ENCODE measurements at regions not wholly inside any gene's neighbourhood (a gene's known extent, or its start where the extent isn't known, plus 50 kb on each side); places are given as distances from the start of the nearest gene placed in this dataset.

- H3K4me3 ChIP-seq (ENCODE audit: low read depth, low read length), result no peak overlapping the region
- no peak for DNase-seq (ENCODE audit: low read depth)
- TF ChIP-seq MAX (IDR thresholded peaks at IDR 0.05; ENCODE audit: low read depth, low read length), result no peak
- TF ChIP-seq, protein P1, sequence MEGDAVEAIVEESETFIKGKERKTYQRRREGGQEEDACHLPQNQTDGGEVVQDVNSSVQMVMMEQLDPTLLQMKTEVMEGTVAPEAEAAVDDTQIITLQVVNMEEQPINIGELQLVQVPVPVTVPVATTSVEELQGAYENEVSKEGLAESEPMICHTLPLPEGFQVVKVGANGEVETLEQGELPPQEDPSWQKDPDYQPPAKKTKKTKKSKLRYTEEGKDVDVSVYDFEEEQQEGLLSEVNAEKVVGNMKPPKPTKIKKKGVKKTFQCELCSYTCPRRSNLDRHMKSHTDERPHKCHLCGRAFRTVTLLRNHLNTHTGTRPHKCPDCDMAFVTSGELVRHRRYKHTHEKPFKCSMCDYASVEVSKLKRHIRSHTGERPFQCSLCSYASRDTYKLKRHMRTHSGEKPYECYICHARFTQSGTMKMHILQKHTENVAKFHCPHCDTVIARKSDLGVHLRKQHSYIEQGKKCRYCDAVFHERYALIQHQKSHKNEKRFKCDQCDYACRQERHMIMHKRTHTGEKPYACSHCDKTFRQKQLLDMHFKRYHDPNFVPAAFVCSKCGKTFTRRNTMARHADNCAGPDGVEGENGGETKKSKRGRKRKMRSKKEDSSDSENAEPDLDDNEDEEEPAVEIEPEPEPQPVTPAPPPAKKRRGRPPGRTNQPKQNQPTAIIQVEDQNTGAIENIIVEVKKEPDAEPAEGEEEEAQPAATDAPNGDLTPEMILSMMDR (IDR thresholded peaks at IDR 0.05; ENCODE audit: low read depth, low read length), result no peak
- TF ChIP-seq MYC (IDR thresholded peaks at IDR 0.05; ENCODE audit: low read depth, low read length), result no peak
- no peak for TF ChIP-seq POLR2A (IDR thresholded peaks at IDR 0.05; ENCODE audit: extremely low read depth, insufficient read length)
Measured at GRCh38 chr6:91874971-91875370, 1288.1 kb upstream of the MAP3K7 start.

DNA sequence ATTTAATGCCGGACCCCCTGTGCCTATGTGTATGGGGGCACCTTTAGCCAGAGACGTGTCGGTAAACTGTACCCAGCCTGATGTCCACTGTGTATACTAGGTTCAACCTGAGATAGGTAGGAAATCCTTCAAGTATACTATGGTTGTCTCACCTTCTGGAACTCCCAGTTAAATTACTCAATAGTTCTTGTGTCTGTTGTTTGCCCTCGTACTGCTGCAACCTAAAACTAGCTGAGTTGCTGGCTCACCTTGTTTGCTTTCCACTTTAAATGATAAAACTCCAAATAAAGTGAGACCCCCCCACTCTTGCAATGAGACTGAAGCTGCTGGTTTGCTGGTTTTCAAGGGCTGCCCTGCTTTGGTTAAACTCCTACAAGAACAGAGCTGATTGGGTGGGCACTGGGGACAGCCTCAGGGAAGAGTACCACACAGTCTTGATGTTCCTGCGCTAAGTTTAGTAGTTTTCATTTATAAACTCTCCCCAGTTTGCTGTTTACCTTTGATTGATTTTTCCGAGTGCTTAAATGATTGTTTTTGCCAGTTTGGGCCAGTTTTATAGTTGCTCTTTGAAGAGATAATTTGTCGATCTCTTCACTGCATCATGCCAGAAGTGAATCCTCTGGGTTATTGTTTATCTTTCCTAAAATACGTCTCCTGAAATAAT, 1281.8 kb upstream of the MAP3K7 start:
- H3K4me3 ChIP-seq (ENCODE audit: low read depth, low read length), result no peak overlapping the region
- TF ChIP-seq, protein P1 (IDR thresholded peaks at IDR 0.05; ENCODE audit: low read depth, low read length), result no peak
- TF ChIP-seq MYC (IDR thresholded peaks at IDR 0.05; ENCODE audit: low read depth, low read length) (no peak), POLR2A (IDR thresholded peaks at IDR 0.05; ENCODE audit: extremely low read depth, insufficient read length) (no peak), MAX (IDR thresholded peaks at IDR 0.05; ENCODE audit: low read depth, low read length) (no peak)
- no peak for DNase-seq (ENCODE audit: low read depth)

GRCh38 chr6:91865889-91866288, 1279.0 kb upstream of the MAP3K7 start:
- TF ChIP-seq POLR2A (IDR thresholded peaks at IDR 0.05; ENCODE audit: extremely low read depth, insufficient read length), result no peak
- TF ChIP-seq, protein P1 (IDR thresholded peaks at IDR 0.05; ENCODE audit: low read depth, low read length), result no peak
- no peak for TF ChIP-seq MYC (IDR thresholded peaks at IDR 0.05; ENCODE audit: low read depth, low read length)
- TF ChIP-seq MAX (IDR thresholded peaks at IDR 0.05; ENCODE audit: low read depth, low read length), result no peak
- DNase-seq (ENCODE audit: low read depth), result no peak

GRCh38 chr6:91864911-91865310, 1278.0 kb upstream of the MAP3K7 start:
- no peak overlapping the region for H3K4me3 ChIP-seq (ENCODE audit: low read depth, low read length)
- no peak for DNase-seq (ENCODE audit: low read depth)
- TF ChIP-seq POLR2A (IDR thresholded peaks at IDR 0.05; ENCODE audit: extremely low read depth, insufficient read length), result no peak
- no peak for TF ChIP-seq MAX (IDR thresholded peaks at IDR 0.05; ENCODE audit: low read depth, low read length)
- no peak for TF ChIP-seq MYC (IDR thresholded peaks at IDR 0.05; ENCODE audit: low read depth, low read length)
- TF ChIP-seq, protein P1 (IDR thresholded peaks at IDR 0.05; ENCODE audit: low read depth, low read length), result no peak

More at GRCh38 chr6:91865889-91866288, 1279.0 kb upstream of the MAP3K7 start:
- H3K4me3 ChIP-seq (ENCODE audit: low read depth, low read length), result no peak overlapping the region

DNA sequence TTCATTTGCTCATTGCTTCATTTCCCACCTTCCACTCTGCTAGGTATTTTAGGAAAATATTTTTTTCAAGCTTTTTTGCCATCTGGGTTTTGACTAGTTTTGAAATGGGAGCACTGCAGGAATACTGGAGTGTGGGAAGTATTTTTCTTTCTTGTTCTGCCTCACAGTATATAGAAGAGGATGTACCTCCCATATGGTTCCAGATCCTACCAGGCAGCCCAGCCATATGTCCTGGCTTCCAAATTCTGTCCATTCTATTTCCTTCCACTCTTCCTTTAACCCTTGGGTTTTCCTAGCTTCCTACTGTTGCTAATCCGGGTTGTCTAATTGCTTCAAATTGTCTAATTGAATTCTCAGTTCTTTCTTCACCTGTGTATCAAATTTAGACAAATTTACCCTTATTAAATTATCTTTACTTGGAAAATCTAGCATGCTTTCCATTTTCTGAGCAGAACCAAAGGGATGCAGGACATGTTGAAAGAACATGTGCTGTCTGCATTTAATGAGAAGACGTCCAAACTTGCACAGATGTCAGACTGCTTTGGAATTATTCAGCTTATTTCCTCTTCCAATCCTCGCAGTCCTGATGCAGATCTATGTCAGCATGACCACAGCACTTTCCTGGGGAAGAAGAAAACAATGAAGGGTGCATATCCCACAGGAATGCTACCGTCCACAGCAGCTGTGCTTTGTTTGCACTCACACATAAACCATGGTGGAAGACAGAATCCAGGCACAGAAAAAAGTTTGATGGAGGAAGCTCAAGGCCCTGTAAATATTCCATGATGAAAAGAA, 1273.9 kb upstream of the MAP3K7 start:
- H3K4me3 ChIP-seq (ENCODE audit: low read depth, low read length), result no peak overlapping the region
- DNase-seq (ENCODE audit: low read depth), result no peak
- TF ChIP-seq MYC (IDR thresholded peaks at IDR 0.05; ENCODE audit: low read depth, low read length), result no peak

DNA sequence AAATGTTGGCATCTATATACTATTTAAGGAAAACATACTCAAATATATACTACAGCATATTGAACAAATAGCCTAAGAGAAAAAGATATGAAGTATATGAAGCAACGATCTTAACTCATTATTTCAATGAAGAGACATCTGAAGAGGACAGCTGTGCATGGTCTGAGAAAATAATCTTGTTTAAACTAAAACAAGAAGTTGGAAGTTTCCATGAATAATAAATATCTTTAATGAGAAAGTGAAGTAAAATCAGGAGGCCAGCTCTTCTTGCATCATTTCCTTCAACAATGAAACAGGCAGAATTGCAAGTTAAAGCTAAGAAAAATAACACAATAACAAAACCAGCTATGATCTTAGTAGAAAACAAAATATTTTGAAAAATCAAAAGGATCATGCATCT, 1265.4 kb upstream of the MAP3K7 start:
- no peak overlapping the region for H3K4me3 ChIP-seq (ENCODE audit: low read depth, low read length)
- TF ChIP-seq MAX (IDR thresholded peaks at IDR 0.05; ENCODE audit: low read depth, low read length) (no peak), MYC (IDR thresholded peaks at IDR 0.05; ENCODE audit: low read depth, low read length) (no peak), POLR2A (IDR thresholded peaks at IDR 0.05; ENCODE audit: extremely low read depth, insufficient read length) (no peak)
- TF ChIP-seq, protein P1 (IDR thresholded peaks at IDR 0.05; ENCODE audit: low read depth, low read length), result no peak
- DNase-seq (ENCODE audit: low read depth), result no peak
